Anterior cingulate cortex (tissue), 58 donors: ENCODE measurements at regions not wholly inside any gene's neighbourhood (a gene's known extent, or its start where the extent isn't known, plus 50 kb on each side); places are given as distances from the start of the nearest gene placed in this dataset.

Experiments
- DNase-seq, 58 donors: peaks; one replicate each; lab custom pipeline; 2025; lab: John Stamatoyannopoulos, UW

DNA sequence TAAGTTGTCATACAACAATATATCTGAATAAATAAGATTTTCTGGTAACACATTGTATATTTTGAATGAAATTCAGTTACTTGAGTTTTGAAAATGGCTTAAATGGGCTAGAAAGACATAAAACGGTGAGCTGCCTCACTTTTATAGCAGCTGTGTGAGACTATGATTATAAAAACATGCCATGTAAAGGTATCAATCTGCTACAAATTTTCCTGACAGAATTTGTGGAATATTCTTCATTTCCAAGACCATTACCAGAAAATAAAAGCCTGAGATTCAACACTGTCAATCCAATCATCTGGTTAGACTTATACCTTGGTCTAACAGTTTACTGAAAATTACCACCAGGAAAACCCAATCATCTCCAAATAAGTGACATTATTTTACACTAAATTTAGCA is 181.1 kb downstream of the SPCS3 start:
- no peak for DNase-seq

DNA sequence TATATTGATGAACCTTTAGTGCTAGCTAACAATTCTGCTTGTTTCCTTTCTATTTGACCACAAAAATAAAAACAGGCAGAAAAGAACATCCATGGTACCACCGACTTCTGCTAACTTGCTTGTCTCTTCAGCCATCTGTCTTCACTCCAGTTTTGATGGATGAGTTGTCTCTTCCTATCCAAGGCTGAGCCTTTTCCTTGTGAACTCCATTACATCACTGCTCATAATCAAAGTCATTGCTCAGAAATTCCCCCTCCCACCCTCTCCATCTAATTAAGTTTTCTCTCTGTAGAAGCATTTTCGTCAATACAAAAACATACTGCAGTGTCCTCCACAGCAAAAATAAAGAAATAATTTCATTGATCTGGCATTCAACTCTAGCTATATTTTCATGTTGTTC is 184.4 kb downstream of the SPCS3 start:
- no peak for DNase-seq

DNA sequence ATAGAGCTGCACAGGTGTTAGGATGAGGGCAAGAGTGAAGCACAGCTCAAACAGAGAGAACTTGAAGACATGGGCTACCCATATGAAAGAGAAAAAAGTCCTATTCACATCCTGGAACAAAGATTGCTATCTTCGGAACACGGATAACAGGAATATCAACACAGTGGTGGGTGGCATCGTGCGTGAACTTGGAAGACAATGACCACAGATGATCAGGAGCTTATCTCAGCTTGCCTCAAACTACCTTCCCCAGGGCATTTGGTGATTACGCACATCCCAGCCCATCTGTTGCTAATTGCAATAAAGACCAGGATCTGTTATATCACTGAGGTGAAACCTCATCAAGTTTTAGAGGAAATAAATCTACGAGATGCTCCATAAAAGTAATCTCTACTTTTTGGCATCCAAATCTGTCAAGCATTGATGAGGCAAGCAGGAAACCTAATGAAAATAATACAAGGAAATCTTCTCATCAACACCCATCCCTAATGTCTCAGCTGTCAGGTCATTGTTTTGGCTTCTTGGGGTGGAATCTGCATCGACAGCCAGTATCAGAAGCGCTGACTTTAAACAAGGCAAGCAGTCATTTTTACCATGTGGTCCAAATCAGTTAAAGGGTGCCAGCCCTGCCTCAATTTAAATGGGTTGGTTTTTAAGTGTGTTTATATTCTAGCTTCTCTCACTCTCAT is 188.2 kb downstream of the SPCS3 start:
- DNase-seq: no peak

DNA sequence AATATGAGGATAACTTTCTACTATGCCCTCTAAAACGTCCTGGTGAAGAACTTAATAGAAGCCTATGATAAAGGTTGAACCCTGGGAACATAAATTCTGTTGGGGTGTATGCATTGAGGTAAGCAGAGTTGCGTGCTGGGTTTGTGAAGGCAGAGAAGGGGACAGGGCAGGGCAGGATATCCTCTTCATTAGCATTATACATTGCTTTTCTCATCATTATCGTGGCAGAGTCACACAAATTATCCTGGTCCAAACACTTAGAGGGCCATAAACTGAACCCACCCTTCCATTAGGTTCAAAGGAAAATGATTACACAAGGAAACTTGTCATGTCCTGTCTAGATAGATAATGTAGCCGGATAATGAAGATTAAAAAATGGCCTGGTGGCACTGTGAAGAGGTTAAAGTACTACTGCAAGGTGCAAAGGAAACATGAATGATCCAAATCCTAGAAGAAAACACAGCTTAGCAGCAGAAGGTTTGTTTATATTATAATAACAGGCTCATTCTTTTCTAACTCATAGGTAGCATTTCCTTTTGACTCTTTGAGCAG is 189.1 kb downstream of the SPCS3 start:
- DNase-seq: no peak

- DNase-seq: no peak
These were observed 205.8 kb downstream of the SPCS3 start for GRCh38 chr4:176525576-176525975.

GRCh38 chr4:176526704-176527103 is 206.9 kb downstream of the SPCS3 start:
- DNase-seq: no peak

DNA sequence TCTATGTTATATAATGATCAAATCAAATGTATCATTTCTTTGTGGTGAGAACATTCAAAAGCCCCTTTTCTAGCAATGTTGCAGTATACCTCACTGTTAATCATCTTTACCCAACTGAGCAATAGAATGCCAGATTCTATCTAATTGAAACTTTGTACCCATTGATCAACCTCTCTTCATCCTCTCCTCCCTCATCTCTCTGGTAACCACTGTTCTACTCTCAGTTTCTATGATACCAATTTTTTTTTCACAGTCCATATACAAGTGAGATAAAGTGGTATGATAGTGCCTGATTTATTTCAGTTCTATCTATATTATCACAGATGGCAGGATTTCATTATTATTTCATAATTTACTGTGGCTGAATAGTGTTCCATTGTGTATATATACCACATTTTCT is 209.8 kb downstream of the SPCS3 start:
- DNase-seq: no peak

DNA sequence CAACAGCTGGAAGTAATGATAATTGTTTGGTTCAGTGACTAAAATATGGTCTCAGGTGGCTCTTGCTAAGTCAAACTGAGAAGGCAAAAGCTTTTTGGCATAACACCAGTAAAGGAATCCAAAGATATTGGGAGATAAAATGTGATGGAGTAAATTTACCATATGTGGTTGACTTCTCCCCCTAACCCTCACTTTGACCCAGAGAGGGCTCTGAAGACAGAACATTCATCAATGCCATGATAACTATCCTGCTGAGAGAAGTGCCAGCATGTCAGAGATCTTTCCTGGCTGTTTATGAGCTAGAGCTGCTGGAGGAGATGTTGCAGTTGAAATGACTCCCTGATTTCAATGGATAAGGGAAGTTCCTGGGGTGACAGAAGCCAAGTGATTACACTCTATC is 213.4 kb downstream of the SPCS3 start:
- no peak for DNase-seq

DNA sequence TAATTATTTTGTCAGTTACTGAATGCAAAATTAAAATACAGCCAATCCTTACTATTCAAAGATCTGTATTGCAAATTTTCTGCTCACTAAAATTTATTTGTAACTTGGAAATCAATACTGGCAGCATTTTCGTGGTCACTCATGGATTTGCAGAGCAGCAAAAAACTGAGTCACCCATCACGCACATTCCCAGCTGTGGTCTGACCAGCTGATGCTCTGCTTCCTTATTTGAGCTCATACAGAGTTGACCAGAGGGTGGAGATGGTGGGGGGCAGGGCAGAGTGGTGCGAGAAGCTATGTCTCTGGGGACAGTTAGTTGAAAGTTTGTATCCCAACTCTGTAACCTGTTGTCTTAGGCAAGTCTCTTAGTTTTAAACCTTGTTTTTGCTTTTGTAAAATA is 214.8 kb downstream of the SPCS3 start:
- DNase-seq: no peak

DNA sequence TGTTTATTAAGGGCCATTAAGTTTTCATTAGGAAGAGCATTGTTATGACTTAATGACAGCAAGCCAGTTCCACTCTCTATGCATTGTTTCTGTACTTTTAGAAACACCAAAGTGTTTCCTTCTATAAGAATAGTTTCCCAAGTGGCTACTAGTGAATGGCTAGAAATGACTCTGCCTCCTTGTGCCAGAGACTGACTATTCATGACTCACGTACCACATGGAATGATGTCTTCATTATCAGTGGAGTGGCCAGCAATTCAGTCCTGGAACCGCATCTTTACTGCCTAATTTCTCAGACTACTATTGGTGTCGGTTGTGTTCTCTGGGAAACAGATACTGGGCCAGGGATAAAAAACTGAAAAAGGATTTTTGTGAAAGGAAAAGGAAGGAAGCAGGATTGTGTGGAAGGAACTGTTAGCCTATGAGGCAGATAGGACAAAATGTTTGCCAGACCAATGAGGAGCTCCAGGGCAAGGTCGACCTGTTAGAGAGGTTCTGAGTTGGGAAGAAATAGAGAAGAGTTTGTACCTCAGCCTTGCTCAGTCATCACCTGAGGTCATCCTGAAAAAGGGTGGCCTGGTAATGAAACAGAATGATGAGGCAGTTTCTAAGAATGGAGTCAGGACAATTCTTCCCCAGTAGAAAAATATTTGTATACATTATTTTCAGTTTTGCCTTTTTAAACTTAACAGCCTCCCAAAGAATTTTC is 218.6 kb downstream of the SPCS3 start:
- no peak for DNase-seq

DNA sequence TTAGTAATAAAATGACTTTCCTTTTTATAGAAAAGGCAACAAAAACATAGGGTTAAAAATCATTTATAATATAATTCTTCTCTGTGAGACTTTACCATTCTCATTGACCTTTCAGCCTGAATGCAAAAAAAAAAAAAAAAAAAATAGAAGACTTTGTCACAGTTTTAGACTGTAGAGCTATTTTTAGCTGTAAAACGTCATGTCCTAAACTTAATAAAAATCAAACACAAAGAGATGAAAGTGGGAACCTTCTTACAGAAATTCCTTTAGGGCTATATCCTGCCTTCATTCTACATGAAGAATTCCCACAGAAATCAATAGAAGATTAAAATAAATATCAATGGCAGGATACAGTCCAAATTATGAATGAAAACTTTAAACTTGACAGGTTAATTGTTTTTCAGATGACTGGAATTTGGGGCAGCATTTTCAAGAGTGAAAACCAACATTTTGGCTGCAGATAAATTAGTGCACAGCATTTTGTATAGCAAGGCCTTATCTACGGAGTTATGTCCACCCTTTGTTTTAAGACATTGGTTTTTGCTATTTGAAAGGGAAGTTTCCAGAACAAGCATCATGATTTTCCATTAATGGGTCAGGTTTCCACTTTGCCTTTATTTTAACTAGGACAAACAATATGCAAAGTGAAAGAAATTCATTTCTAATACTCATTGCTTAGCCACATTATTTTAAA is 219.5 kb downstream of the SPCS3 start:
- no peak for DNase-seq

DNA sequence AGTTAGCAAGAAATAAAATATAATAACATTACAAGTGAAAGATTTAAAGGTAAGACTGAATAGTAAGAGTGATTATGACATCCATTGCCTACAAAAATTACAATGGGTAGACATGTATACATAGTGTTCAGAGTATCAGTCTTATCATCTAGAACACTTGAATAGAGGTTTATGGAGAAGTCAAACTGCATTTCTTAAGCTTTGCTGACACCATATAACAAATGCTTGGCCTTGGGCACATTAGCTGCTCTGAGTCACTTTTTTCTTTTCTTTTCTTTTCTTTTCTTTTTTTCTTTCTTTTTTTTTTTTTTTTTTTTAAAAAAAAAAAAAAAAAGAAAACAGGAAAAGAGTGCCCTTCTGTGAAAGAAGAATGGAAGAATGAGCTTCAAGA is 220.0 kb downstream of the SPCS3 start:
- no peak for DNase-seq

GRCh38 chr4:176540814-176541213 is 221.0 kb downstream of the SPCS3 start:
- DNase-seq: no peak

DNA sequence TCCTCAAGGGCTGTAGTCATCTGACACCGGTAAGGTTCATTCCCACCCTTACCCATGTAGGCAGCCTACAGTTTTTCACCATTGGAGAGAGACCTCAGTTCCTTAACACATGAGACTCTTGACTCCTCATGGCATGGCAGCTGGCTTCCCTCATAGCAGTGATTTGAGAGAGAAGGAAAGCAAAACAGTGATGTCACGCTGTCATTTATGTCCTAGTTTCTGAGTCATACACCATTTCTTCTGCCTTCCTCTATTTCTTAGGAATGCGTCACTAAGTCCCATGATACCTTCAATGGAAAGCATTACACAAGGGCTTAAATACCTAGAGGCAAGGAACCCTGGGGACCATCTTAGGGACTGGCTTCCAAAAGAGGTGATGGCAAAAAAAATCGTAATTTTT is 226.1 kb downstream of the SPCS3 start:
- DNase-seq: no peak

- DNase-seq: no peak
These were observed 227.2 kb downstream of the SPCS3 start for GRCh38 chr4:176546975-176547374.

- no peak for DNase-seq
These were observed 228.8 kb downstream of the SPCS3 start for GRCh38 chr4:176548571-176548970.

DNA sequence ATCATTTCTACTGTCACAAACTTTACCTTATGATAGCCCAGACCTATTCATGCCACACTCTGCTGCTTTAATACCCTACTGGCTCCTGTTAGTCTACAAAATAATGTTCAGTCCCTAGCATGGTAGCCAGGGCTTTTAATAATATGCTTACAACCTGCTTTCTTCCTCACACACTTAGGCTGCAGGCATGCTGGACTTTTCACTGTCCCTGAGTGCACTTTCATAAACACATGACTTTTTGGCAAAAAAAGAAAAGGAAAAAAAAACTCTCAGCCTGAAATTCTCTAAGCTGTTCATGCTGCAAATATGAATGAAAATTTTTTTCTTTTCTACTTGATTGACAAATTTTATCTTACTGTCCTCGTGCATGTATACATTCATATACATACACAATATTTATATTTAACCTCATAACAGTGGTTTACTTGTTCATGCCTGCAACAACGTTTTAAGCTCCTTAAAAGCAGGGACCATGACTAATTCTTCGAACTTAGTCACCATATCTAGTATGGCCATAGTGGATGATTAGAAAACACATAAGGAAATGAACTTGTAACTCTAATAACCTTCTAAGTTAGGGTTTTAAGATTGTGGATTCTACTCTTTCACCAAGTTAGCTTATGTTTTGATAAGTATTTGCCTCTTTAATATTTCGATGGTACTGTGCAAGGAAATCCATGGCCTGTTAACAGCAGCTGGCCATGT is 229.5 kb downstream of the SPCS3 start:
- no peak for DNase-seq

- no peak for DNase-seq
These were observed 234.1 kb downstream of the VEGFC start for GRCh38 chr4:176558661-176559060.

- no peak for DNase-seq
These were observed 231.4 kb downstream of the VEGFC start for GRCh38 chr4:176561368-176561767.

GRCh38 chr4:176563591-176563990 is 229.1 kb downstream of the VEGFC start:
- DNase-seq: no peak

DNA sequence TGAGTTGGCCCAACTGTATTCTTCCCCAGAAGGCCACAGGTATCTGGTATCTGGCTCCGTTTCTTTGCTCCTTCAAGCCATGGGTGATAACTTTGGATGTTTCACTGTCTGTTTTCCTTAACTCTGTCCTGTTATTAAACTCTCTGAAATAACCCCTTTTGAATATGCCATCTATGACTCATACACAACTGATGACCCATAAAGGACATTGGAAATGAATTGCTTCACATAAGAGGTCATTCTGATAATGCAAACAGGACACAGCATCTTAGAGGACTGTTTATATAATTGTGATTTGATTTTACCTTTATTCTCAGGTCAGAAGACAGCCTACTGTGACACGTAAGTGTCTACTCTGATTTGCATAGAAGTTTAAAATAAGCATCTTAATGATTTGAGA is 227.7 kb downstream of the VEGFC start:
- no peak for DNase-seq
